ENCODE measurements at regions not wholly inside any gene's neighbourhood (a gene's known extent, or its start where the extent isn't known, plus 50 kb on each side); places are given as distances from the start of the nearest gene placed in this dataset.

DNA sequence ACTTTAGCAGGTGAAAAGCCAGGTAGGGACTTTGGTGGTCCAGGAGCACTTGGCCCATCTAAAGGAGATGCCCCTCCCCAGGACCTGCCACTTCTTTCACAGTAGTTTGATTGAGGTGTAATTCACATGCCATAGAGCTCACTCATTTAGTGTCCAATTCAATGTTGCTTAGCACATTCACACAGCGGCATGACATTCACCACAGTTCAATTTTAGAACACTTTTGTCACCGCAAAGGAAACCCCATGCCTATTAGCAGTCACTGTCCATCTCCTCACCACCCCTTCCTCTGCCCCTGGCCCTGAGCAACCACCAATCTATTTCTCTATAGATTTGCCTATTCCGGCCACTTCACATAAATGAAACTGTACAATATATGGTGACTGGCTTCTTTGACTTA is 211.6 kb upstream of the ZMIZ1 start:
- TF ChIP-seq POLR2AphosphoS5 (IDR thresholded peaks at IDR 0.05; ENCODE audit: borderline replicate concordance, low read depth, low read length) (no peak), EZH2 (IDR thresholded peaks at IDR 0.05) (no peak)

Measured in SK-N-MC (cell line).